COR-L47 (cell line): ENCODE measurements at regions not wholly inside any gene's neighbourhood (a gene's known extent, or its start where the extent isn't known, plus 50 kb on each side); places are given as distances from the start of the nearest gene placed in this dataset.
"Not testable (repeated sequence)": the region's sequence is repeated elsewhere in the genome, so short reads cannot be mapped to it uniquely, and the experiment has no call there.

Source experiments
- DNase-seq: peaks from one replicate; lab custom pipeline; 2025; lab: John Stamatoyannopoulos, UW

DNA sequence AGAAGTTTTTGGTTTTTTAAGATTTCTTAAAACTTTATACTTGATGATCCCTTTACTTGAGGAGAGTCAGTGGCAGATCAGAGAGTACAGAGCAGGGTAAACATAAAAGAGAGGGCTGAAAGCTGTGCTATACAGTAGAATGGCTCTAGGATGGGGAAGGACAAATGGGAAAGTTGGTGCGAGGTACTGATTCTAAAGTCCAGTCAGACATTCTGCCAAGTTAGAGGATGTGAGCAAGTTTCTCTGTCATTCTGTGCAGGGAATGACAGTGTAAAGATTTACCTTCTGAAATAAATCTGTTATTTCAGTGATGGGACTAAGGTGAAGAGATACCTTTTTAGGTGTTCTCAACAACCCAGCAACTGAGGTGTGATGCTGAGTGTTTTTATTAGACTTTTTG, 100.1 kb upstream of the GBE1 start:
- no peak for DNase-seq

DNA sequence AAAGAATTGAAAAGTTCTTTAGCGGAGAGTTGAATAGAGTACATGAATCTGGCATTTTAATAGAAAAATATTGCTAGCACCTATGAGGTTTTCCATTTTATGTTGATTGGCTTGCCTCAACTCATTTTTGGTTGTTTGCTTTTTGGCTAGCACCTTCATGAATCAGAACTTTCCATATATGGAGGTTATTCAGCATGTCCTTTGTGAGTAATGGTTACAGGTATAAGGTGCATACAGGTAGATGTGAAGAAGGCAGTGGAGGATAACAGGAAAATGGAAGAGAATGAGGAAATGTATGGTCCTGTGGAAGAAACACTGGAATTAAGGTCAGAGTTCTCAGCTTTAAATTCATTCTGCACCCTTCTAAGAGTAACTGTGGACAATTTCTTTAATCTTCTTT, 98.1 kb upstream of the GBE1 start:
- DNase-seq, result no peak

DNA sequence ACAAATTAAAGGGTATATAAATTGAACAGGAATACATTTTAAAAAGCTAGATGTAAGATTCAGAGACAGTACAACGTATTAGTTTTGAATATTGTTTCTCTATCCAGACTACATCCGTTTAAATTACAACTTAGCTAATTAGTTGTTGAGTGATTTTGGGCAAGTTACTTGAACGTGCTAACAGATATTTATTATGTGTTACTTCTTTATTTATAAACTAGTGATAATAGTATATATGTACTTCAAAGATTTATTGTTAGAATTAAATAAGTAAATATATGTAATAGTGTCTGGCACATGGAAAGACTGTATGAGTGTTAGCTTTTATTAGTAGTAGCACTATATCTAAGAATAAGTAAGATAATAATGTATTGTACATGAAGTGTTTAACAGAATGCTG, 92.0 kb upstream of the GBE1 start:
- no peak for DNase-seq

DNA sequence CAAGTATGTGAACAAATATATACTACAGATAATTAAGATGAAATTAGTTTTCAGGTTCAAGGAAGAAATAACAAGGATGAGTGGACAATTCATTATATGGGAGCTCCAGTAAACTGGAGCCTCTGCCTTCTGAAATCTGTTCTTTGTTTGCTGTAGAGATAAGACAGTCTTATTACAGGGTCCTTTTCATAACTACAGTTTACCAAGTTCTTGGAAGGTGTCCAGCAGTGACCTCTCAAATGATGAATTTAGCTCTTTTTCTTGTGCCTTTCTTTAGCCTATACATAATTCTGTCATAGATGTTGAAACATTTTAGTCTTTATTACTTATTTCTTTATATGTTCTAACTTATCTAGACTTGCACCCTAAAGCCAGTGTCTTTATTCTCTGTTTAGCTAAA, 89.7 kb upstream of the GBE1 start:
- DNase-seq, result no peak

DNA sequence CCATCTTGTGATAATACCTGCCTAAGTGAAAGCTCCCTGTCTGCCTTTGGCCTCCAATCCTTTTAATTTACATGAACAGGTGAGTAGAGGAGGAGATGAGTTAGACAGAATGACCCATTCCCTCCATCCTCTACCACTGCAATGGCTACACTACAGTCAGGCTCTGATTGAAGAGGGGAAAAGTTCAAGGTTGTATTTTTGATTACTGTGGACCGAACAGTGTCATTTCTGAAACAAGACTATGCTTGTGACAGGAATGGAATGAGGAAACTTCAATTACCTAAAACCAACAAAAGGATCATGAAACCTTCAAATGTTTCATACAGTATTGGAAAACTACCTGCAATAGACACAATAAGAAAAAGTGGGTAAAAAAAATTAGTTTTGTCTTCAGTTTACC, 85.5 kb upstream of the GBE1 start:
- DNase-seq, result no peak

DNA sequence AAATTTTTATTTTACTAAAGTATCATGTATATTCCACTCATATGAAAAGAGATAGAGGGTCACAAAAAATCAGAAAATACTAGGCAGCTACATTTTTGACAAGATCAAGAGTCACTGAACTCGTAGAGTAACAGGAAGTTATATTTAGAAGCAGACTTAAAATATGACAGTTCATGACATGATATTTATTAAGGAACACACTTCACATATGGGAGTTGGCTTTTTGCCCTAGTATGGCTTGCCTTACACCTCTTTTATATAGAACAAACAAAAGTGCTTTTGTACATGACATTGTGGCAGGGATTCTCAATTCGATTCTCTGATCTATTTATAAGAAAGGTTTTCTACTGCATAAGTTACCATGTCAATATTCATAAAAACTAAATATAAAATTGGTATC, 80.1 kb upstream of the GBE1 start:
- DNase-seq, result no peak

DNA sequence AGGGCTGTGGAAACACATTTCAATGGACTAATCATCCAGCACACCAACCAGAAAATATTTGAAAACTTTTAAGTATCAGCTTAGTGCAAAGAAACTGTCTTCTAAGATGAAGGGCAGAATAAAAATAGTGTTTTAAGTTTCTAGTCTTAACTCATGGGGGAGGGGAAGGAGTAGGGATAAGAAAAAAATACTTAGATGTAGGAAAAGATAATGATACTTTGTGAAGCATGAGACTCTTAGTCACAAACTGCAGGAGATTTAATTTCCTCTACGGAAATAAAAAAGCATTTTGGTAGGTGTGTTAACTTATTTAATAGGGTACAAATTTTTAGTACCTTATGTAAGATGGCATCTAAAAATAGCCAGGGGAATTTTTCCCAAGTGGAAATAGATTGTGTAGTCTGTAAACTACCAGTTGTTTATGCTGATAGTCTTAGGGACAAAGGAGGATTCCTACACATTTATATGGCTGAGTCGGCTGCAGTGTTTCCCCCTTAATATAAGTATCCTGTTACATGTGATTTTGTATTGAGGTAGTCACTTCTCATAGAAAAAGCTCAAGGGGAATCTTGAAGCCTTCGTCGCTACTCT, 78.2 kb upstream of the GBE1 start:
- DNase-seq, result no peak

DNA sequence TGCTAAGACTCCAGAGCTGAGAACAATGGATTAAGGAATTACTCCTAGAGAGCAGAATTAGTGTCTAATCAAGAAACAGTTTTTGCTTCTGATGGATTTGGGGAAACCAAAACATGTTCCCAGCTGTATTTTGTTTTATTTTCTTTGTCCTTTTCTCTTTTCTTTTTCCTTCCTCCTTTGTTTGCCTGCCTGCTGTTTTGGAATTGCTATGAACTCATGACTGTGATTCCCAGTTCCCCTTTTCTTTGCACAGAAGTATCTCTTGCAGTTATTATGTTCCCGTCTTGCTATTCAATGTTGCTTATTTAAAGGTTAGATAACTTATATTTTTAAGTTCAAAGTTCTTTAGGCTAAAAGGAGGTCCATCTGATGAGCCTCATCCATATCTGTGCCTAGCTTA, 77.0 kb upstream of the GBE1 start:
- no peak for DNase-seq

DNA sequence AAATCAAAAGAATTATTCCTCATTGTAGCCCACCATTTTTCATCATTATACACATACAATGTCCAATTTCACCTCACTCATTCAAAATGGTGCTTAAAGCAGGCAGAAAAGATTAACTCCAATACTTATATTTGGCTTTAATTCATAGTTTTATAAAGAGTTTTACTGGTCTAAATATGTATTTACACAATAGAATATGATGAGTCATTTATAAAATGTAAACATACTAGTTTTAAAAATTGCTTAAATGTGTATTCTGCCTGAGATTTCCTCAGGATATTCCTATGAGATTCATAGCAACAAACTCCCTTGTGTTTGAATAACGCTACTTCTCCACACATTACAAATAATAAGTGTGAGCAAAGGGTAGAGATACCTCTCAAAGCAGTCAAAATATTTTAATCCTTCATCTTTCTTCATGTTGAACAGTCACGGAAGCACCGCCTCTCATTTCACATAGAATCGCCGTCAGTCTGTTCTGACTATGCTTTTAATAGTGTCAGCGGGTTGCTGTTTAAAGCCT, 75.7 kb upstream of the GBE1 start:
- no peak for DNase-seq

DNA sequence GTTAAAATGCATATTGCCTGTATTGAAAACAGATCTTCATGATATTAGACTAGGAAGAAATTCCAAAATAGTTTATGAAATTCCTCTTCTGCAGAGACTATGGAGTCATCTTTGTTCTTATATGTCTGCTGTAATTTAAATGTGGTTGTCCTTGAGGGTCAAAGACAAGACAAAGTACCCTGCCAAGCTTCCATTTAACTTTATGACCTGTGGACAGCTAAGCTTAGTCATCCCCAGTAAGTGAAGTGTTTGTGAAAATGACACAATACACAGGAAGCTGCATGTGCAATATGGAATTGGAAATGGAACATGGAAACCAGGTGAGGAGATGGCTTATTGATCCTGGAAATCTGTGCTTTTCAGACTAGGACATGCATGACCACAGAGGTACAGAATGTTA, 68.5 kb upstream of the GBE1 start:
- DNase-seq, result no peak

DNA sequence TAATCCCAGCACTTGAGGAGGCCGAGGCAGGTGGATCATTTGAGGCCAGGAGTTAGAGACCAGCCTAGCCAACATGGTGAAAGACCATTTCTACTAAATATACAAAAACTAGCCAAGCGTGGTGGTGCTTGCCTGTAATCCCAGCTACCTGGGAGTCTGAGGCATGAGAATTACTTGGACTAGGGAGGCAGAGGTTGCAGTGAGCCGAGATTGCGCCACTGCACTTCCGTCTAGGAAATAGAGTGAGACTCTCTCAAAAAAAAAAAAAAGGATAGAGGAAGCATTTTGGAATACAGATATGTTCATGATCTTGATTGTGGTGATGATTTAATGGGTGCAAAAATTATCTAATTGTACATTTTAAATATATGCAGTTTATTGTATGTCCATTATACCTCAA, 67.8 kb upstream of the GBE1 start:
- DNase-seq, result not testable (repeated sequence)

DNA sequence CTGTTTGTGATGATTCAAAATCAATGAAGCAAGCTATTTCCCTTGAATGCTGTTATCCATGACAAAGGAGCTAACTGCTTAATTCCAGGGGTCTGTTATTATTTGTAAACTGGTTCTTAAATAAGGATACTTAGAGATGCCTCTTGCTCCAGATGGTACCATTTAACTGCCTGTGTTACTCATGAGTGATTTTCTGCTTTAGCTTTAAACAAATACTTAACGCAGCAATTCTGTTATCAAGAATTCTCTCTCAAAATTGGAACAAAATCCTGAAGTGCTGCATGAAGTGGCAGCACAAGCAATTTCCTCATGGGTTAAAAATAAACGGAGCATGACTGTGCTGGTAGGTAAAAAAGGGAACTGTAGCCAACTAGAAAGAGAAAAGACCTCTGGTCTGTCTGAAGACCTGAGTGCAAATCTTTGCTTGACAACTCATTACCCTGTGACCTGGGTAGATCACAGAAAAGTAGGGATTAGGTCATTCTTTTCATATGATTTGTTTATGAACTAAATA, 62.5 kb upstream of the GBE1 start:
- DNase-seq, result no peak

DNA sequence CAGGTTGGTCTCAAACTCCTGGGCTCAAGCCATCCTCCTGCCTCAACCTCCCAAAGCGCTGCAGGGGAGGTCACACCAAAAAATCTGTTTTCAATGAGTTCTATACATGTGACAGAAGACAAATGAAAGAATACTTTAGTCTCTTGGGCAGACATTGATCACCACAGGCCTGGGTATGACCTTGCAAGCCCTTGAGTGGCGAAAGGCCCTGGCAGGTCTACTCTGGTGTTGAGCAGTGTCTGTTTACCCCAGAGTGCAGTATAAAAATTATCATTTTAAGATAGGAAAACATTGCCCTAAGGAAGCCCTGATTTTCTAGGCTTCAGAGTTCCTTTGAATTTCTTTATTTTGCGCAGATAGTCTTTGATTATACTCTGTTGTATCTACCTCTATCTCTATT, 61.6 kb upstream of the GBE1 start:
- no peak for DNase-seq

DNA sequence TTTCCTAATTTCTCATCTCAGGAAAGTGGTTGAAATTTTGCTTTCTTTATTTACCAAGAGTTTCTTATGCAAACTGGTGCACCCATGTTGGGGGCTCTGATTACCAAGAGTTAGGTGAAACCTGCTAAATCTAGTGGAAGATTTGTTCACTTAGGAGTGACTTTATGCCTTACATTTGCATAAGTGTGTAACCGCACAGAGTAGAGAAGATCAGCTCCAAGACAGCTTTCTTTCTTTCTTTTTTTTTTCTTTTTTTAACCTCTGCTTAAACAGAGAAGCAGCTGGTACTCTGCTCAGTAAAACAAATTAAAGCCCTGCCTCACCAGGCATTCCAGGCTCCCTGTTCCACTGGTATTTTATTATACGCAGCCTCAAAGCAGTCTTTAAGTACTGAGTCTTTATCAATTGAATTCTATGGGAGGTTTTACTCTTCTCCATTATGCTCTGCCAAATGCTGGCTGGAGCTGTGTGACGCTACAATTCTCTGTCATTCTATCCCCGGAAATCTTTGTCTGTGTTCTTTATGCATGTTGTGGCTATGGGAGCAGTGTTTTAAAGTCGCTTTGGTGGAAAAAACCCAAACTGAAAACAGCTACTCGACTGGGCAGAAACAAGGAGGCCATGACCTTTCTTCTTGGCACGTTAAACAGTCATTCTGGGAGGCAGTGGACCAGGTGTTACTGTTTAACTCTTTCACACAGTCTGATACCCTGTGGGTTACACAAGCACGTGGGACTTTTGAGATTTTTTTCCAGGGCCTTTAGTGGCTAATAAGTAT, 55.2 kb upstream of the GBE1 start:
- DNase-seq, result no peak

DNA sequence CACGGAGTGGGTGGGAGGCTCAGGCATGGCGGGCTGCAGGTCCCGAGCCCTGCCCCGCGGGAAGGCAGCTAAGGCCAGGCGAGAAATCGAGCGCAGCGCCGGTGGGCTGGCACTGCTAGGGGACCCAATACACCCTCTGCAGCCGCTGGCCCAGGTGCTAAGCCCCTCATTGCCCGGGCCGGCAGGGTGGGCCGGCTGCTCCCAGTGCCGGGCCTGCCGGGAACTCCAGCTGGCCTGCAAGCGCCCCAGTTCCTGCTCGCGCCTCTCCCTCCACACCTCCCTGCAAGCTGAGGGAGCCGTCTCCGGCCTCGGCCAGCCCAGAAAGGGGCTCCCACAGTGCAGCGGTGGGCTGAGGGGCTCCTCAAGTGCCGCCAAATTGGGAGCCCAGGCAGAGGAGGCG, 50.7 kb upstream of the GBE1 start:
- DNase-seq, result not testable (repeated sequence)
